Stomach (tissue), 8 donors: ENCODE measurements at regions not wholly inside any gene's neighbourhood (a gene's known extent, or its start where the extent isn't known, plus 50 kb on each side); places are given as distances from the start of the nearest gene placed in this dataset.

Source experiments
- DNase-seq, 2 donors: peaks; one replicate each; pipeline versions ENCODE4 v3.0.0 to v3.0.0-alpha.2; 2013 to 2019
- H3K27ac ChIP-seq, 5 donors: fragments of 200-600 bp in 4 of 5; sonication (generic) in 4 of 5; one replicate each; pipeline ENCODE4 v1.5.1; 2013 to 2019; ENCODE audit warnings: mild to moderate bottlenecking in 1 of 5, moderate library complexity in 1 of 5
- H3K27me3 ChIP-seq, 3 donors: fragments of 200-600 bp; sonication (generic); one replicate each; pipeline ENCODE4 v1.5.1; 2017 to 2019; ENCODE audit warnings: mixed run types in 1 of 3
- H3K36me3 ChIP-seq, 4 donors: fragments of 200-600 bp; sonication (generic); 1 replicate in 3 of 4; 2 replicates in 1 of 4; pipeline ENCODE4 v1.5.1; 2016 to 2019
- H3K4me1 ChIP-seq, 4 donors: fragments of 200-600 bp; sonication (generic); one replicate each; pipeline ENCODE4 v1.5.1; 2016 to 2019
- H3K4me3 ChIP-seq, 4 donors: fragments of 200-600 bp; sonication (generic) in 3 of 4; one replicate each; pipeline ENCODE4 v1.5.1; 2016 to 2019; ENCODE audit warnings: mild to moderate bottlenecking in 1 of 4
- H3K9me3 ChIP-seq, 4 donors: fragments of 200-600 bp; sonication (generic); one replicate each; pipeline ENCODE4 v1.5.1; 2016 to 2019
- EP300 ChIP-seq: sonication (generic); formaldehyde crosslinking; IDR thresholded peaks from one replicate; pipeline ENCODE4 v1.6.1; 2017; ENCODE audit warnings: antibody characterized with exemption
- POLR2A ChIP-seq, 4 donors: fragments of 450-650 bp; IDR thresholded peaks; one replicate each; pipeline ENCODE4 v1.6.1; 2016; ENCODE audit warnings: antibody characterized with exemption in 4 of 4, control low read depth in 2 of 4, mild to moderate bottlenecking in 1 of 4, moderate library complexity in 1 of 4
- POLR2AphosphoS5 ChIP-seq, 3 donors: sonication (generic); formaldehyde crosslinking; IDR thresholded peaks; one replicate each; pipeline ENCODE4 v1.6.1; 2016; ENCODE audit warnings: antibody characterized with exemption in 3 of 3
- WGBS, 5 donors: extraction: QIAGEN DNeasy Blood & Tissue Kit in 3 of 5; methylation state at CpG; one replicate each; pipeline versions ENCODE4 v1.1.5 to v1.1.7; 2013 to 2018; 5-methylcytosine and 5-hydroxymethylcytosine counted together
- intact Hi-C: fragments of 100-400 bp; cut with DNase I; formaldehyde crosslinking; loops from one replicate; pipeline ENCODE4 v1.15.1; 2023; ENCODE audit warnings: low total_unique reads
- TF ChIP-seq, protein P1 (sequence below), 7 experiments: fragments of 450-650 bp in 4 of 7; fragments of 200-600 bp in 3 of 7; sonication (generic) in 3 of 7; IDR thresholded peaks; one replicate each; pipeline ENCODE4 v1.5.1; 2016 to 2019; ENCODE audit warnings: antibody characterized with exemption in 7 of 7, control low read depth in 2 of 7, mild to moderate bottlenecking in 1 of 7
- donor health status: healthy with polysubstance abuse.
- donor health status: Bipolar disorder and iron deficiency.
- donor health status: healthy.

GRCh38 chr4:107196312-107196711 is 160.2 kb upstream of the DKK2 start:
- Histone ChIP-seq H3K36me3 (no peaks in the 10 kb centered on the region), H3K4me1 (no peaks in the 10 kb centered on the region), H3K27me3 (no peaks in the 10 kb centered on the region), H3K9me3 (no peaks in the 10 kb centered on the region), H3K4me3 (no peak overlapping the region), H3K27ac (no peak overlapping the region)
- no peak for DNase-seq
- intact Hi-C loops, result no loop called here
- WGBS, 5 donors, result 52 to 78% (median 66%) methylated on average over 2 of the region's 2 CpGs
- TF ChIP-seq POLR2AphosphoS5 (IDR thresholded peaks at IDR 0.05), result no peak
- TF ChIP-seq, protein P1, sequence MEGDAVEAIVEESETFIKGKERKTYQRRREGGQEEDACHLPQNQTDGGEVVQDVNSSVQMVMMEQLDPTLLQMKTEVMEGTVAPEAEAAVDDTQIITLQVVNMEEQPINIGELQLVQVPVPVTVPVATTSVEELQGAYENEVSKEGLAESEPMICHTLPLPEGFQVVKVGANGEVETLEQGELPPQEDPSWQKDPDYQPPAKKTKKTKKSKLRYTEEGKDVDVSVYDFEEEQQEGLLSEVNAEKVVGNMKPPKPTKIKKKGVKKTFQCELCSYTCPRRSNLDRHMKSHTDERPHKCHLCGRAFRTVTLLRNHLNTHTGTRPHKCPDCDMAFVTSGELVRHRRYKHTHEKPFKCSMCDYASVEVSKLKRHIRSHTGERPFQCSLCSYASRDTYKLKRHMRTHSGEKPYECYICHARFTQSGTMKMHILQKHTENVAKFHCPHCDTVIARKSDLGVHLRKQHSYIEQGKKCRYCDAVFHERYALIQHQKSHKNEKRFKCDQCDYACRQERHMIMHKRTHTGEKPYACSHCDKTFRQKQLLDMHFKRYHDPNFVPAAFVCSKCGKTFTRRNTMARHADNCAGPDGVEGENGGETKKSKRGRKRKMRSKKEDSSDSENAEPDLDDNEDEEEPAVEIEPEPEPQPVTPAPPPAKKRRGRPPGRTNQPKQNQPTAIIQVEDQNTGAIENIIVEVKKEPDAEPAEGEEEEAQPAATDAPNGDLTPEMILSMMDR (IDR thresholded peaks at IDR 0.05), result no peak
- no peak for TF ChIP-seq POLR2A (IDR thresholded peaks at IDR 0.05)
- TF ChIP-seq EP300, result no peak

DNA sequence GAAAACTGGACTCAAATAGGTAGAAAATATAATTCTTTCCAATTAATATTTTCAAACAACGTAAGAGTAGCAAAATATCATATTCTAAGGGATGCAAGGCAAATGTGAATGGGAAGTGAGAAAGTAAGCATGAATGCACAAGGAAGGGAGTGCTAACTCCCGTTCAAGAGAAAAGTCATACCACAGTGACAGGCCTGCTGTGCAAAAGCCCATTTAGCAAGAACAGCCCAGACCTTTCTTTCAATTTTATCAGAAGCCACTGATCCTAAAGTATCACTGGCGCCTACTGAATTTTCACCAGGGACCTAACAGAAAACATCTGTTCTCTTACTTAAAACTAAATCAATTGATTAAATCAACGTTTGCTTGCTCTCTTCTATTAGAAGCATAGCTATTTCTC is 157.9 kb upstream of the DKK2 start:
- no peaks in the 10 kb centered on the region for H3K36me3 ChIP-seq
- TF ChIP-seq POLR2A (IDR thresholded peaks at IDR 0.05) (no peak), EP300 (no peak), POLR2AphosphoS5 (IDR thresholded peaks at IDR 0.05) (no peak)
- TF ChIP-seq, protein P1 (IDR thresholded peaks at IDR 0.05), result no peak
- WGBS, 5 donors, result 60 to 82% (median 78%) methylated on average over 4 of the region's 4 CpGs
- H3K4me3 ChIP-seq, result no peak overlapping the region
- no peaks in the 10 kb centered on the region for H3K4me1 ChIP-seq
- no peak for DNase-seq
- intact Hi-C loops, result no loop called here
- no peaks in the 10 kb centered on the region for H3K27me3 ChIP-seq
- no peak overlapping the region for H3K27ac ChIP-seq
- no peaks in the 10 kb centered on the region for H3K9me3 ChIP-seq

- Histone ChIP-seq H3K36me3 (no peaks in the 10 kb centered on the region), H3K9me3 (no peaks in the 10 kb centered on the region), H3K4me3 (no peak overlapping the region), H3K4me1 (no peaks in the 10 kb centered on the region), H3K27me3 (no peaks in the 10 kb centered on the region), H3K27ac (no peak overlapping the region)
- TF ChIP-seq, protein P1 (IDR thresholded peaks at IDR 0.05), result no peak
- no peak for TF ChIP-seq EP300
- TF ChIP-seq POLR2A (IDR thresholded peaks at IDR 0.05), result no peak
- TF ChIP-seq POLR2AphosphoS5 (IDR thresholded peaks at IDR 0.05), result no peak
- WGBS, 5 donors, result 90 to 95% (median 92%) methylated on average over 6 of the region's 6 CpGs
- no peak for DNase-seq
- intact Hi-C loops, result no loop called here
Measured at GRCh38 chr4:107192601-107193000, 156.5 kb upstream of the DKK2 start.

DNA sequence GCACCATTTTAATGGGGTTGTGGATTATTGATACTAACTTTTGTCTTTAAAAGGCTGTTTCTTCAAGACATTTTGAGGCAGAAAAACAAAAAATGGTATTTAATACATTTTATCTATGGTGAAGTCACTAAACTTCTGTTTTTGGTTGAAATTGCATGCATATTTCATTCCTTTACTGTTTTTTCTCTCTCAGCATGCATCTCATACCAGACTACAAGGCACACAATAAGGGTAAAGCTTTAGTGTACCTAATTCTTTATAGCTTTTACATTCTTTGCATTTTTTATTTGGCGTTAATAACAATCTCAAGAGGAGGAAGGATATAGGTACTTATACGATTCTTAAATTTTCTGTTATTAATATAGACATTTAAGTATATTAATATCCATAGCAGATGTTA is 151.0 kb upstream of the DKK2 start:
- no peak for DNase-seq
- no peak overlapping the region for H3K27ac ChIP-seq
- H3K9me3 ChIP-seq, result no peaks in the 10 kb centered on the region
- no peaks in the 10 kb centered on the region for H3K27me3 ChIP-seq
- TF ChIP-seq EP300 (no peak), POLR2AphosphoS5 (IDR thresholded peaks at IDR 0.05) (no peak)
- TF ChIP-seq, protein P1 (IDR thresholded peaks at IDR 0.05), result no peak
- intact Hi-C loops, result no loop called here
- 82 to 93% (median 89%) methylated on average over 2 of the region's 2 CpGs for WGBS, 5 donors
- no peaks in the 10 kb centered on the region for H3K4me1 ChIP-seq
- H3K4me3 ChIP-seq, result no peak overlapping the region
- no peaks in the 10 kb centered on the region for H3K36me3 ChIP-seq
